HG03432 (cell line): ENCODE measurements at regions not wholly inside any gene's neighbourhood (a gene's known extent, or its start where the extent isn't known, plus 50 kb on each side); places are given as distances from the start of the nearest gene placed in this dataset.
"Not testable (repeated sequence)": the region's sequence is repeated elsewhere in the genome, so short reads cannot be mapped to it uniquely, and the experiment has no call there.

Experiments
- ATAC-seq: cut with Tn5 transposase; IDR thresholded peaks from one replicate; pipeline ENCODE4 v1.9.1; 2021; ENCODE audit warnings: mild to moderate bottlenecking, moderate library complexity; ENCODE audit not compliant: unreplicated experiment

DNA sequence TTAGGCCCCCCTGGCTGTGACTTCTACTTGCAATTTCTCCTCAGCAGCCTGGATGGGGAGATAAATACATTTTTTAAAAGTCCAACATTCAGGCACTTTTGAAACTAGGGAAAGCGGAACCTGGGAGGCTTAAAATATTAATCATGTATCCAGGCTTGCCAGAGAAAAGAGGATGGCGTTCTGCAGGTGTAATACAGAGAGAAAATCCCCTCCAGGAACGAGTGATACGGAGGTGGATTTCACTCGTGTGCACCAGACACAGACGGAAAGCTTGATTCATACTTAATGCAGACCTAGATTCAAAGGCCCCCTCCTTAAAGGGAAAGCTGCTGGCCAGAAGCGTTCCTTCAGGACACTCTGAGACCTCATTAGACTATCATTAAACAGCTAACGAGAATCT is 354.0 kb upstream of the BOD1L1 start:
- ATAC-seq, result no peak

DNA sequence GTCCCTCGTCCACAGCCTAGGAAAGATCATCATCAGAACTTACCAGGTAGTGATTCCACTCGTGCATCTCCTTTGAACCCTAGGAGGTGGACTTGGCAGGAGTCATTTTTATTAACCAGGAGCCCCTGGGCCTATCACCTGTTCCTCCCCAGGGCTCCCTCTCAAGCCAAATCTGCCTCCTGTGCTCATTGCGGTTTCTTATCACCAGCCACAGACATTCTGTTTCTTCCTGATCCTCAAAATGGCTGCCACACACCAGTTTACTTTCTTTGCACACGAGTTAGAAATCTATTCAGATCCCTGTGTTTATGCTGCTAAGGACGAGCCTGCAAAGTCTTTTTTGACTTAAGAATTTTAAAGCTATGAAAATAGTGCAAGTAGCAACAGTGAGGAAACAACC is 354.5 kb upstream of the BOD1L1 start:
- ATAC-seq, result no peak

DNA sequence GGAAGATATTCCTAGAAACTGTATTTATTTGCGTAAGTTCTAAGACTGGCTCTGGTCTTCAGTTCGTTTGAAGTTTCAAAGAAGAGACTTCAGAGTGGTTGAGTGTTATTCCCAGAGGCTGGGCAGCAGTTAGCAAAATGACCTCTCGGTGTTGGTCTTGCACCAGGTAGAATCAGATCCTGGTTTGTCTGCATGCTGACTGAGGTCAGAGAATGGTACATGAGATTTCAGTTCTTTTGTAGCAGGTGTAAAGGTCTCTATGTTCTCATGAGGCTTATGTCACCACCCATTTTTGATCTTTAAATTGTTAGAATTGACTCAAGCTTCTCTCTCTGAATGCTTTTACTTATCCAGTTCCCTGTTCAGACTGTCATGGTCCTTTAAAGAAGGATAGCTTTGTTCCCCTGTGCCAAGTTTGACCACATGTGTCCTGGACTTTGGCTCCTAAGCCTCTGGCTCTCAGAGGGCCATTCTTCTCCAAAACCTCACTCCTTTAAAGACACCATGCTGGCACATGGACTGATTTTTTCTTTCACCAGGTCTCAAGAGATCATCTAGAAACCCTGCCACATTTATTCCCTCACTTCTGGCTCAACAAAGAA is 355.8 kb upstream of the BOD1L1 start:
- ATAC-seq, result no peak

DNA sequence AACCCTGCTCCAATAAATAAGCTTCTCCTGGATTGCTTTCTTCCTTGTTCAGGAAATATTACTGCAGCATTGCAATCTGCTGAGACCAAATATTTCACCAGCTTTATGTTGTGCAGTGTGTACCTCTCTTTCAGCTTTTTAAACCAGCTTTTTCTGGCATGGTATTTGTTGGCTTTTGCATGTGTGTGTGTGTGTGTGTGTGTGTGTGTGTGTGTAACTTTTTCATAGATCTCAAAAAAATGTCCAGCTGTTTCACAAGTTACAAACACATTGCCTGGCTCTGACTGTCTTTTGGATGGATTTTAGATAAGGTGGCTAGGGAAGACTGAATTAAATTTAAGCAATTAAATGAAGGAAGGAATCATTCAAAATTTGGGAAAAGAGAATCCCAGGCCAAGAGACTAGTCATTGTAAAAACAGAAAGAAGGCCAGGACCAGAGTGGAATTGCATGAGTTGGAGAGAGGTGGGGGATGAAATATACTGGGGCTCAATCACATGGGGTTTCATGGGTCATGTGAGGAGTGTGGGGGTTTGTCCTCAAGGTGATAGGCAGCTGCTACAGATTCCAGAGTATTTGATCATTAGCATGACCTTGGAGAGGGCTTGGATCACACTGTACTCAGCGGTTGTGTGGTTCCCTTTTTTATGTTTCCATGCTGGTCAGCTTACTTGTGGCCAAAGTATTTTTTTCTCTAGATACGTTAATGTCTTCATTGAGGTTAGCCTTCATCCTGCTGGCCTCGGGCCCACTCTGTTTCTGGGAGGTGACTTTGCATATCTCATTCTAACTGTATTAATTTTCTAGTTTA is 357.7 kb upstream of the BOD1L1 start:
- ATAC-seq, result no peak

DNA sequence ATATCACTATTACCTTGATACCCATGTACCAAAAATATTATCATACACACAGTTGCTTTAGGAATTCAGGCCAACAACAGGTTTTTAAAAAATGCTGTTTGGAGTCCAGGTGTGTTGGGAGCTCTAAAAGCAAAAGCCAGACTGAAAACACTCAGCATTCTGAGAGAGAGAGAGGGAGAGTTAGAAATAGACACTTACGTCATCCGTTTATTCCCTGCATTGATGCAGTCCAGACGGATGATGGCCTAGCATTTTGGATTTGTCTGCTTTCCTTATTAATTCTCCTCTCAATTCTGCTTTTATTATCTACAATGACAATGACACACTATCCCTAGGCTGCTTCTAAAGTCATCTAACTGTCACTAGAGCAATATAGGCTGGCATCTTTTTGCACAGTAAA is 358.3 kb upstream of the BOD1L1 start:
- ATAC-seq, result no peak

DNA sequence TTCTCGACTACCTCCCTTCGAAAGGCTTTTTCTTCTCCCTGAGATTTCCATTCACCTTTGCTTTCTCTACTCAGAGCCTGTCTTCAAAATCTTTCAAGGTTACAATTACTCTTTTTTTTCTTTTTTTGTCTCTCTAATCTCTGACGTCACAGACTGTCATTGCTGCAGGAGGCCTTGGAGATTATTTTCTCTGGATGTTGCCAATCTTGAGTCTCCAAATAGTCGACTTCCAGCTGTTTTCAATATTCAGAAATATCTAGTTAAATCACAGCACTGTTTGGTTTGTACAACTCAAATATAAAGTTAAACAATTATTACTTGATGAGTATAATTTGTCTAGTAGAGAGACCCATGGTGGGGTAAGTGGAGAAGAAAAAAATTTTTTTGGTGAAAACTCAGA is 359.0 kb upstream of the BOD1L1 start:
- ATAC-seq, result no peak

DNA sequence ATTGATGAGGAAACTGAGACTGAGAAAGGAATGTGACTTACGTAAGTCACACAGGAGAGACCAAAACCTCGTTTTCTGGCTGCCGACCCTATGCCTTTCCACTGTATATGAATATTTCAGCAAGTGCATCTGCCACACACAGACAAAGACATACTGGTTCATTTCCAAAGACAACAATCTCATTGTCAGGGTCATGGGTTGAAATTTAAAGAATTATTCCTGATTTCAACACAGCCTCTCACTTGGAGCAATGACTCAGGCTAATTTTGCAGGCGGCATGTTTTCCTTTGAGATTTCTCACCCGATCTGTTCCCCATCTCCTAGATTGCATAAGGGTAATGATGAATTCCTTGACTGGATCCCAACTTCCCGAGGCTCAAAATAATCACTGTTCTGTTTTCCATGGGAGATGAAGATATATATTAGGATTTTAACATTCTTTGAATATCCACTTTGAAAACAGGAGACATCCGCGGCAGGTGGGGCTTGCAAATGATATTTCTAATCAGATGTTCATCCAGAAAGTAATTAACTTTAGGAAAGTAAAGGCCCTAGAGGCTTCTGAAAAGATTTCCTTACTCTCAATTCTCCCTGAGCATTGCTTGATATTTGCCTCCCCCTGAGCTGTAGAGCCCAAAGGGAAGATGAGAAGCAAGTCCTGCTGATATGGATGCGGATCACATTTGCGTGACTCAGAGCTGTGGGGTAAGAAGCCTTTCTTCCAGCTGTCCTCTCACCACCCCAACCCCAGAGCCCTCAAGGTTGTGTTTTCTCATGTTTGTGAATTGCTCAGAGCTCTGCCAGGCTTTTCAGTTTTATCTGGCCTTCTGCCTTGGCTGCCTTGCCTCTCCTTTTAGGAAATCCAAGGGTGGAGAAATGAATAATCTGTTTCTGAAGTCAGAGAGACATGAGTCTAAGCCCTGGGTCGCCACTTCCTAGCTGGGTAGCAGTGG is 361.1 kb upstream of the BOD1L1 start:
- no peak for ATAC-seq

DNA sequence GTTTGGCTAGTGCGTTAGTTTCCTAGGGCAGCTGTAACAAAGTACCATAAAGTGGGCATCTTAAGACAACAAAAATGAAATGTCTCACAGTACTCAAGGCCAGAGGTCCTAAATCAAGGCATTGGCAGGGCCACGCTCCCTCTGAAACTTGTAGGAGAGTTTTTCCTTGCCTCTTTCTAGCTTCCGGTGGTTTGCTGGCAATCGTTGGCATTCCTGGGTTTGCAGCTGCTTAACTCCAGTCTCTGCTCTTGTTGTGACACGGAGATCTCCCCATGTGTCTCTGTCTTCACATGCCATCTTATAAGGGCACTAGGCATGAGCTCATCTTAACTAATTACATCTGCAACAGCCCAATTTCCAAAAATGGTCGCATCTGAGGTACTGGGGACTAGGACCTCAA is 362.0 kb upstream of the BOD1L1 start:
- ATAC-seq, result no peak

DNA sequence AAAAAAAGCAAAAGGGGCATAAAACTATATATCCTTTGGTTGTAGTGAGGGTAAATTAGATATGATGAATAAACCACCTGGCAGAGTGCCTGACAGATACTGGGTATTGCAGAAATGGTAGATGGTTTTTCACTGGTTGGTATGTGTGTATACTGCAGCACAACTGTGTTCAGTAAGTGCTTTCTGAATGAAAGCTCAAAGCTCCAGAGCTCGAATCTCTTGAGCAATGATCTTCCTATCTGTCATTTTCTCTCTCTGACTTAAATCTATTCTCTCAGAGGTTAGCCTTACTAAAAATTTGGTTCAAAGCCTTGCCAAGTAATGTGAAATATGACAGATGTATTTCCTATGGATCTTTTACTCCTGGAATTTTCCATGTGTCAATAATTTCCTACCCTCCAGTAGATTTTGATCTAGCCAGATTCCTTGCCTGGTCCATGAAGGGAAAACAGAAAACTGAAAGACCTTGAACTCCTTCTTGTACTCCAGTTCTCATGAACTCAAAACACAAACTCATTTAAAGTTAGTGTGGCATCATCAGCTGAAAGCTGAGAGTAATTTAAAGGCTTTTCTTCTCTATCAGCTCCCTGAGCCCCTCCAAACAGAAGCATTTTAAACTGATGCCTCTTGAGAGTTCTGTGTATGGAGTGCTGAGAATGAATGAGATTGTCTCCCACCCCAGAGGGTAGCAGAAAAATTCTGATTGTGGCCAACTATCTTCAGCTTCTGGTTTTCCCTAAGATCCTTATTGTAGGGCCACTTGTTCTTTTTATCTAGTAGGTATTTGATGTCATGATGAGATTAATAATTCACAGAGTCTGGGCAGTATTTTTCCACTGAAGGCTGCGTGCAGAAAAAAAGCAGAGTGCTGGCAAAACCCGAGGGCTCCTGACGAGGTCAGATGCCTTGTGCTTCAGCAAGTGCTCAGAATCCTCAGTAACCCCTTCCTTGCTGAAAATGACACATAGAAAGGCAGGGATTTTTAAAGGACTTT is 363.4 kb upstream of the BOD1L1 start:
- ATAC-seq, result no peak

DNA sequence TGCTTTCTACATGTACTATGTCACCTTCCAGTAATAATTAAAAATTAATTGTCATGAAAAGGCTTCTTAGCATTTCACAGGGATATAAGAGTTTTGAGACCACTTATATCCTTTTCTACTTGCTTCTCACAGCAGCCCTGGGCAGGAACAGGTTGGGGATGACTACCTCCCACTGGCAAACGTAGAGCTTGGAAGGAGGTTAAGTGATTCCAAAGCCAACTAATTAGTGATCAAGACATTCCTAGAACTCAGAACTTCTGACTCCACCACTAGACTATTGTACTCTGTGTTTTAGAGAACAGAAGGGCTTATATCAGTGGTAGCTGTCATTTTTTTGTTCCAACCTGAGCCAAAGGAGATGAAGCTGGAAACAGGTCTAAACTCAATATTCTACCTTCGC is 364.5 kb upstream of the BOD1L1 start:
- no peak for ATAC-seq

DNA sequence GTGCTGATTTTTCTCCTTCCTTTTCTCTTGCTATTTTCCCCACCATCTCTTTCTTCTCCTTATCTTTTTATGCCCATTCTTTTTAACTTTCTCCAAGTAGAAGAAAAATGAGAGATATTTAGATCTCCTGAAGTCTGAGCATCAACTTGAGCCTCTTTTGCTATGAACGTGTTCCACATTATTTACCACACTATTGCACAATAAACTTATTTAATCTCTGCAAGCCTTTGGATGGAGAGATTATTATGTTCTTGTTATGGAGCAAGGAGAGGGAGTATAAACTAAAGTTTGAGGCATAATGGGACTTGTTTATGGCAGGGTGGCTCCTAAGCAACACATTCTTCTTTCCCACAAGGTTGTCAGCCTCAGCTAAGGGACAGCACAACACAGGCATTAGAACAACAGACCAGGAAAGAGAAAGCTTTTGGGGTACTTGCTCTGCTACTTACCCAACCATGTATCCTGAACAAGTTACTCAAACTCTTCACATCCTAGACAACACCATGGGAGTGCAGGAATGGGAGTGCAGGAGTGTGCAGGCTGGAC is 365.5 kb upstream of the BOD1L1 start:
- no peak for ATAC-seq

DNA sequence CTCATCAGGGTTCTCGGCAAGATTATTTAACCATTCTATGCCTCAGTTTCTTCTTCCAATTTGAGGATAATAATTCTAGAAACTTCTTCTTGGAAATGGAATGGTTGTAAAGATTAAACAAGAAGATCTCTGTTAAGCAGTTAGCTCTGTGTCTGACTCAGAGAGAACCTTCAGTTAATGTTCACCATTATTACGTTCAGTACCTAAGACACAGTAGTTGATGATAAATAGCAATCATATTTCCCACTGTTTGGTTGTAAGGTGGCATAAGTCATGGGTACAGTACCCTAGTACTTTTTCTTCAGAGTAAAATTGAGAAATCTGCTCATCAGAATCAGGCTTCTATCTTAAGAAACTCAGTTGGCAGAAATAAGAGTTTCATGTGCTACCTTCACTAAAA is 366.5 kb upstream of the BOD1L1 start:
- no peak for ATAC-seq

DNA sequence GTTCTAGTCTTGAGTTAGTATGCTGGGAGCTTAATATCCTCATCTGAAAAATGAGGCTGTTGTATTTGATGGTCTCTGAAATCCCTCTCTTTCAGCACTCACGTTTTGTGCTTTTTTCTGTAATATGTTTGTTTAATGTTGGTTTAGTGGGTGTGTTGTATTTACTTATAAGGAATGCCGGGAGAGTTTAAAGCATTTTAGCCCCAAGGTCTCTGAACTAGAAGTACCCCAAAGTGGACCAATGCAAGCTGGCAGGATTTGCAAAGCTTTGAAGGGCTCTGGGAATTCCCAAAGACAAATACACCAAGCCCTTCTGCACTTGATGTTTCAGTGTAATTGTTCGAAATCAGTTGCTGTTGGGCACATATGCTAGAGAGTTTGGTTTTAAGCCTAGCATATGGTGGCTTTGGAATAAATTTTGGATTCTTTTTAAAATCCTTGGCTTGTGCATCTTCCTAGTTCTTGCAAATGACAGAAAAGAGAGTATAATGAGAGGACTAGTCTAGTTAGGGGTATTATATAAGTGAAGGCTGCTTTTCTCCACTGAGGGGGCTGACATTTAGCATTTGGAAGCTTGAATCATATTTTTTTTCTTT is 371.4 kb upstream of the BOD1L1 start:
- no peak for ATAC-seq

DNA sequence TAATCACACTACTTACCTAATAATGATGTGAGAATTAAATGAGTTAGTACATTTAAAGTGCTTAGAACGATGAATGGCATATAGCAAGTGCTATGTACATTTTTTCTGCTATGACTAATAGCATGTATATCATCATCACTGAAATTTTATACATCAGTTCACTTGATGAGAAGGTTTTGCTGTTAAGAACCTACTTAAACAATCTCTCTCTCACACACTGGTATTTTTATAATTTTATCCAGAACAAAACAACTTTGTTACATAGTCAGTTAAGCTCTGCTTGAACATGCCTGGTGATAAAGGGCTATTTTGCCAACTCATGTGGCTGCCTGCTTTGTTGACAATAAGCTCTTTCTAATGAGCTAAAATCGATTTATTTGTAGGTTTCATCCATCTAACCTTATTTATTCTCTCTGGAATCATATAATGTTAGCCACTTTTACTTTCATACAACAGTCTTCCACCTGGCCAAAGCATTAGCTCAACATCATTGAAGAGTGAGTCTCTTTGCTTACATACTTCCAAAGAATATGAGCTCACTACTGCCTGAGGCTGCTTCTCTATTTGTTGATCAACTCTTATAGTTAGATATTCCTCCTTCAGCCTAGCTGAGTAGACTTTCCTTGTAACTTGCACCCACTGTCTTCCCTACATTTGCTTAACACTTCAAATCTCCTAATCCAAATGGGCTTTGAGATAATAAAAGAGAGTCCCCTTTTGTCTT is 372.7 kb upstream of the BOD1L1 start:
- no peak for ATAC-seq

DNA sequence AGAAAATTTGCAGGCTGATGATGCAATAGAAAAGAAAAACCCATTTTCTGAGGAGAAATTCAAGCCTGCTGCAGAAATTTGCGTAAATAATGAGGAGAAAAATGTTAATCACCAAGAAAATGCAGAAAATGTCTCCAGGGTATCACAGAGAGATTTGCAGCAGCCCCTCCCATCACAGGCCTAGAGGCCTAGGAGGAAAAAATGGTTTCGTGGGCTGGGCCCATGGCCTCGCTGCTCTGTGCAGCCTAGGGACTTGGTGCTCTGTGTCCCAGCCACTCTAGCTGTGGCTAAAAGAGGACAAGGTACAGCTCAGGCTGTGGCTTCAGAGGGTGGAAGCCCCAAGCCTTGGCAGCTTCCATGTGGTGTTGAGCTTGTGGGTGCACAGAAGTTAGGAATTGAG is 374.8 kb upstream of the BOD1L1 start:
- not testable (repeated sequence) for ATAC-seq

DNA sequence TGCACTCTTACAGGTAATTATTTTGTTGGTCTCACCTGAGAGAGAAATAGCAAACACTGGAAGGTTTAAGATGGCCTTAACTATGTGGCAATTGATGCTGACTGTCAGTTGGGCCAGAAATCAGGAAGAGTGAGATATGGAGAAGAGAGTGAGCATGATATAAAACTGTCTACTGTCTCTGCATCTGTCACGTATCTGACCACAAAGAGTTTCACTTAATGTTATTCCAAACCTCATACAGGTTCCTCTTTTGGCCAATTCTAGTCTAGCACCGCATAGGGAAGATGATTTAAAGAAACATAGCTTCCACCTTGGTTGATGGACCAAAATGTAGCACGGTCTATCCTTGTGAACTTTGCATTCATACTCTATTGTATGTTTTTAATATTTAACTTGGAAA is 381.0 kb upstream of the BOD1L1 start:
- ATAC-seq, result peak; percentile 69

DNA sequence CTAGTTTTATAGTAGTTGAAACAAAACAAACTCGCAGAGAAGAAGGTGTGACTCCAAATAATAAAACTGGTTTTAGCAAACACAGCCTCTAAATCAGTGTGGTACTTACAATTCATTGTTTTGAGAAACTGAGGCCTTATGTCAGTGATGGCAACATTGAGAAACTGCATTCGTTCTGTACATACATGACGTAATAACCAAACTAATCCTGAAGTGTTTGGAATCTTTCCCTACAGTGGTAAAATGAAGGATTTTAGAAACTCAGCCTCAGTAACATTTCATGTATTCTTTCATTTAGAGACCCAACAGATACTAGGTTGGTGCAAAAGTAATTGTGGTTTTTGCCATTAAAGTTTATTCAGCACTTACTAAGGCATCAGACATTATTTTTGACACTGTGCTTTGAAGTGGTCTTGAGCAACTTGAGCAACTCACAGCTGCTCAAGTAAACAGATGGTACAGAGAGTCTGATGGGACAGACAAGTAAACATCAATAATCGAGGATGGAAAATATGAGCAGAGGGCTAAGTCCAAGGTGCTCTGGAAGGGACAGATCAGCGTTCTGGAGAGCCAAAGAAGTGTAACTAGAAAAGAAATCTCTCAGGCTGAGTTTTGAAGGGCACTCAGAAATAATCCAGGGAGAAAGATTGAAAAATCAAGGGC is 390.8 kb upstream of the BOD1L1 start:
- no peak for ATAC-seq

DNA sequence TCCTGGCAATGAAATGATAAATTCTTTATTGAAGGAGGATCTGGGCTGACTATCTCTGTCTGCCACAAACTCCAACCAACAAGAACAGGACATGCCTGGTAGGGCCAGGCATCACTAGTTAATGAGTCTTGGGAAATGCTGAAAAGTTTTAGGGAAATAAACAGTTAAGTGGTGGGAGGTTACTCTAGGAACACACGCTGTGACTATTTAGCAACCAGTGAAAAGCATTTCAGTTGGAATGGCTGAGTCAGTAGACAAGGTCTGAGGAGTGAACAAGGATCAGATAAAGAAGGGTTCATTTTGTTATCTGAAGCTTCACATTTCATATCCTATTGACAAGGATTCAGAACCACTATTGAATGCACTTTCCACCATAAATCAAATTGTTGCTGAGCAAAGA is 394.9 kb upstream of the BOD1L1 start:
- no peak for ATAC-seq

DNA sequence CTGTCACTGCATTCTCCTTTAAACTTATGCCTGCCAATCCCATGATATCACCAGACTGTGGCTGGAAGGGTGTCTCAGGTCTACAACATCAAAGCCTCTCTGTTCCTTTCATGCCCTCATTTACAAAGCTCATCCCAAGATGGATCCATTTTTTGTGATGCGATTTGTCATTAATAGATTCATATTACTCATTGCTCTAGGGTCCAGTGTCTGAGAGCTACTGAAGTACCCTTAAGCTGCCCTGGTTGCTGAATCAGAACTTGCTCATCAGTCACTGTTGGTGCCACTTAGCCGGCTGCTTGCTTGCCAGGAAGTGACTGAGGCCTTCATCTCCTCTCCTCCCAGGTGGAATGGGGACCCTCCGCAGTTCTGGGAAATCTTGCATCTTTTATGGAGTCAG is 395.5 kb upstream of the BOD1L1 start:
- no peak for ATAC-seq
